ENCODE measurements at regions not wholly inside any gene's neighbourhood (a gene's known extent, or its start where the extent isn't known, plus 50 kb on each side); places are given as distances from the start of the nearest gene placed in this dataset.

DNA sequence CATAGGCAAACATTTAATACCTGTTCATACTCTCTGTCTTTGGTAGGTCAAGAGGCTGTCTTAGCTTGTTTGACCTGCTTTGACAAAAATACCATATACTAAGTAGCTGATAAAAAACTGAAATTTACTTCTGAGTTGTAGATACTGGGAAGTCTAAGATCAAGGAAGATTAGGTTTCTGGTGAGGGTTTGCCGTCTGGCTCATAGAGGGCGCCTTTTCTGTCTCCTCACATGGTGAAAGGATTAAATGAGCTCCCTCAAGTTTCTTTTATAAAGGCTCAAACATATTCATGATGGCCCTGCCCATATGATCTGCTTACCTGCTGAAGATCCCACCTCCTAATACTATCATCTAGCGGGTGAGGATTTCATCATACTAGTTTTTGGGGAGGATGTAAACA is 1076.1 kb upstream of the NCAM2 start:
- no peak overlapping the region for H3K4me3 ChIP-seq
- ATAC-seq, result no peak
- TF ChIP-seq, protein P1, sequence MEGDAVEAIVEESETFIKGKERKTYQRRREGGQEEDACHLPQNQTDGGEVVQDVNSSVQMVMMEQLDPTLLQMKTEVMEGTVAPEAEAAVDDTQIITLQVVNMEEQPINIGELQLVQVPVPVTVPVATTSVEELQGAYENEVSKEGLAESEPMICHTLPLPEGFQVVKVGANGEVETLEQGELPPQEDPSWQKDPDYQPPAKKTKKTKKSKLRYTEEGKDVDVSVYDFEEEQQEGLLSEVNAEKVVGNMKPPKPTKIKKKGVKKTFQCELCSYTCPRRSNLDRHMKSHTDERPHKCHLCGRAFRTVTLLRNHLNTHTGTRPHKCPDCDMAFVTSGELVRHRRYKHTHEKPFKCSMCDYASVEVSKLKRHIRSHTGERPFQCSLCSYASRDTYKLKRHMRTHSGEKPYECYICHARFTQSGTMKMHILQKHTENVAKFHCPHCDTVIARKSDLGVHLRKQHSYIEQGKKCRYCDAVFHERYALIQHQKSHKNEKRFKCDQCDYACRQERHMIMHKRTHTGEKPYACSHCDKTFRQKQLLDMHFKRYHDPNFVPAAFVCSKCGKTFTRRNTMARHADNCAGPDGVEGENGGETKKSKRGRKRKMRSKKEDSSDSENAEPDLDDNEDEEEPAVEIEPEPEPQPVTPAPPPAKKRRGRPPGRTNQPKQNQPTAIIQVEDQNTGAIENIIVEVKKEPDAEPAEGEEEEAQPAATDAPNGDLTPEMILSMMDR (IDR thresholded peaks at IDR 0.05), result no peak

DNA sequence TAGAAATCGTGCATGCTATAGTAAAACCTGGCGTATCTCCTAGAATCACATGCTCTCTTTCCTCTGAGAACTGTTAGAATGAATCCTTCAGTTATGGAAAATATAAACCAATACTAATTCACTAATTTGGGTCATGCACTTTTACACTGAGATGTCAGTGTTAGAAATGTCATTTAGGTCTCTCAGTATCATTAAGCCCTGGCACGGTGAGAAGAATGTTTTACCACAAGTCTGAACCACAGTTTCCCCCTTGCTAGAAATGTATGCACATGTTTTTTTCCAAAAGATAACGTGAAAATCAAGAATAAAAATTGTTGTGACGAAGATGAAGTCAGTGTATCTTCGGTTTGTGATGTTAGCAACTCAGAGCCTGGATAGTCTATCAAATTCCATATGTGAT is 1062.7 kb upstream of the NCAM2 start:
- ATAC-seq (no peak), DNase-seq (no peak)
- no peaks in the 10 kb centered on the region for H3K4me1 ChIP-seq (ENCODE audit: low read depth)
- H3K9me3 ChIP-seq, result peaks cover 3% of the 10 kb centered on the region
- intact Hi-C loops (cut with DNase I, micrococcal nuclease), result no loop called here
- TF ChIP-seq, protein P1 (IDR thresholded peaks at IDR 0.05), result no peak
- no peak overlapping the region for H3K4me3 ChIP-seq
- H3K36me3 ChIP-seq (ENCODE audit: low read depth), result no peaks in the 10 kb centered on the region

More for the DNA sequence above, 1076.1 kb upstream of the NCAM2 start:
- H3K9me3 ChIP-seq, result peaks cover 2% of the 10 kb centered on the region
- no peaks in the 10 kb centered on the region for H3K36me3 ChIP-seq (ENCODE audit: low read depth)
- no peaks in the 10 kb centered on the region for H3K4me1 ChIP-seq (ENCODE audit: low read depth)
- DNase-seq, result no peak
- intact Hi-C loops (cut with DNase I, micrococcal nuclease), result no loop called here

DNA sequence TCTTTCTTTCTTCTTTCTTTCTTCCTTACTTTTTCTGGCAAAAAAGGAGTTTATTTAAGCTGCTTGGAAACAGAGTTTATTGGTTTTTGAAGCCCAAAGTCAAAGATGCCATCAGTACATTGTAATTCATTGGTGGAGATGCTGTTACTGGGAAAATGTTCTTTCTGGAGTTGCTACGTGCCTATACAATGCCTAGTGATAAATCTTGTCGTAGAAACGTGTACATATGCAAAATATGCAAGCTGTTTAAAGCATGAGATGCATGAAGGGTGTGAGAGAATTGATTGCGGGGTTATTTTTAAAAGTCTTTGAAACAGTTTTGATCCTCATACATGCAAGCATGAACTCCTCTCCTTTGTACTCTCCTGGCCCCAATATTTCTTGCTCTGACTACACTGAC is 1060.6 kb upstream of the NCAM2 start:
- no peaks in the 10 kb centered on the region for H3K36me3 ChIP-seq (ENCODE audit: low read depth)
- intact Hi-C loops (cut with DNase I, micrococcal nuclease), result no loop called here
- H3K9me3 ChIP-seq, result peaks cover 3% of the 10 kb centered on the region
- ATAC-seq (no peak), DNase-seq (no peak)
- TF ChIP-seq, protein P1 (IDR thresholded peaks at IDR 0.05), result no peak
- no peaks in the 10 kb centered on the region for H3K4me1 ChIP-seq (ENCODE audit: low read depth)
- no peak overlapping the region for H3K4me3 ChIP-seq

DNA sequence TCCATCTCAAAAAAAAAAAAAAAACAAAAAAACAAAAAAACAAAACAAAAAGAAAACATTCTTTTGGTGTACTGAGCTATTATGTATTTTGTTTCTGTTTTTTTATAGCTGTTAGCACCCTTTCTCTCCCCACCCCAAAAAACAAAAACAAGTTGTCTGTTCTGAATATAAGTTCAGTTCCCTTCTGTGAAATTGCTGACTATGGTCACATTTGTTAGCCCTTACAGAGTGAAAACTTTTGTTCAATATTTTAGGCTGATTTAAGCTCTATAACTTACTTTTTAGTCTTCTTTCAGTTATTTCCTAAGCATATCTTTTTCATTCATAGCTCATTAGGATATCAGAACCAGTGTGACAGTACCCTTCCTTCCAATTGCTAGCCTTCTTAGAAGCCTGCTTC is 1056.6 kb upstream of the NCAM2 start:
- TF ChIP-seq, protein P1 (IDR thresholded peaks at IDR 0.05), result no peak
- Histone ChIP-seq H3K4me1 (ENCODE audit: low read depth) (no peaks in the 10 kb centered on the region), H3K36me3 (ENCODE audit: low read depth) (no peaks in the 10 kb centered on the region), H3K4me3 (no peak overlapping the region), H3K9me3 (peaks cover 3% of the 10 kb centered on the region)
- ATAC-seq (no peak), DNase-seq (no peak)
- intact Hi-C loops (cut with DNase I, micrococcal nuclease), result no loop called here

DNA sequence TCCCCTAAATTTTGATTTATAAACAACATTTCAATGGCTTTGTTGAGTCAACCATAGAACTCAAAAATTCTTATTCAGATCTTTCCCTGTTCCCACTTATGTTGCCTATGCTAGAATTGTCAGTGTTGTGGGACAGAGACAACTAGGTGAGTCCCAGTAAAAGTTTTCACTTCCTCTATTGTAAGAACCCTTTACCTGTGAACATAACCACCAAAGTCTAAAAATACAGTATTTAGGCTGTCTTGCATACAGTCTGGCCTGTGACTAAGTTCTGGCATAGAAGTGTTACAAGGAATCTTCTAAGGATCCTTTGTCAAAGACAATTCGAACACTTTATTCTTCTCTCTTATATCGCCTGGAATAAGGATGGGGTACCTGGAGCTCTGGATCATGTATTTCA is 1047.9 kb upstream of the NCAM2 start:
- Histone ChIP-seq H3K4me3 (no peak overlapping the region), H3K36me3 (ENCODE audit: low read depth) (no peaks in the 10 kb centered on the region), H3K4me1 (ENCODE audit: low read depth) (no peaks in the 10 kb centered on the region), H3K9me3 (no peaks in the 10 kb centered on the region)
- DNase-seq (no peak), ATAC-seq (no peak)
- intact Hi-C loops (cut with DNase I, micrococcal nuclease), result no loop called here
- TF ChIP-seq, protein P1 (IDR thresholded peaks at IDR 0.05), result no peak

DNA sequence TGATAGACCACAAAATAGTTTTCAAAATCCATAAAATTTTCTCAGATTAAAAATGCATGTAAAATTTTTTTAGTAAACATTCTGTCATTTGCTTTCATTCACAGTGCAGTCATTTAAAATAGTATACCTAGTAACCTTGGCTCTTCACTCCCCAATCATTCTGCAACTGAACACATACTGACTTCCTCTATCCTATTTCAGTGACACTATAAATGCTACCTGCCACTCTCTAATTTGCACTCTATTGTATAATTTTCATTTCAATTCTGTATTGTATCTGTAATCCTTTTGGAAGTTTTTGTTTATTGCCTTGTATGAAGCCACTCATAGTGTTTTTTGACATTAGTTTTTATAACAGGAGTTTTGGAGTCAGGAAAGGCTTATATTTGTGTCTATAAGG is 1029.1 kb upstream of the NCAM2 start:
- TF ChIP-seq, protein P1 (IDR thresholded peaks at IDR 0.05), result no peak
- Histone ChIP-seq H3K4me1 (ENCODE audit: low read depth) (no peaks in the 10 kb centered on the region), H3K9me3 (peaks cover 10% of the 10 kb centered on the region), H3K4me3 (no peak overlapping the region), H3K36me3 (ENCODE audit: low read depth) (no peaks in the 10 kb centered on the region)
- ATAC-seq, result no peak
- intact Hi-C loops (cut with DNase I, micrococcal nuclease), result no loop called here
- DNase-seq, result no peak
